ENCODE measurements at regions not wholly inside any gene's neighbourhood (a gene's known extent, or its start where the extent isn't known, plus 50 kb on each side); places are given as distances from the start of the nearest gene placed in this dataset.

DNA sequence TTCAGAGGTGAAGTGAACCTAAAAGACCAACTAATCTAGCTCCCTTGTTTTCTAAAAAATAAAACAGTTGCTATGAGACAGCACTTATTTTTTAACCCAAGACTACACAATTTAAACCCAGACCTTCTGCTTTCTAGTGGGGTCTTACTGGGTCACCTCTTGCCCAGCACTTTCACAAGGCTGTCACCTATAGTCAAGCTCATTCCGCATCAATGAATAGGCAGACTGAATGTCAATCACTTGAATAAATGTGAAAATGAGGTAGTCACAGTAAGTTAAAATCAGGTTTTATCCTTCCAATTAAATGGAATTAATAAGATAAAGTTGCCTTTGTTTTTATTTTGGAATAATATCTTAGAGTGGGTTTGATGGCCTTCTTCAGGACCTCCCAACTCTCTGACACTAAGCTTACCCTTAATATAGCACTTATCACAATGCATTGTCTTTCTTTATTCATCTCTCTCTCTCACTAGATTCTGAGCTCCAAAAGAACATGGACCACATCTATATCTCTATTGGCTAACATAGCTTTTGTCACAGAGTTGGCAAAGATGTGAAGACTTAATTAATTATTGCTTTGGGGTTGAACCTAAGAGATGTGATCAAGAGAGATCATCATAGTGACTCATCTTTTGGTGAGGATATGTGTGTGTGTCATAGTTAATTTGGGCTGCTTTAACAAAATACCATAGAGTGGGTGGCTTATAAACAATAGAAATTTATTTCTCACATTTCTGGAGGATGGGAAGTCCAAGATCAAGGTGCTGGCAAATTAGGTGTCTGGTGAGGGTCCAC is 248.7 kb upstream of the DAB1 start:
- H3K4me2 ChIP-seq (ENCODE audit: insufficient read depth, low read length), result no peak overlapping the region
- H3K27me3 ChIP-seq (ENCODE audit: insufficient read depth, low read length, poor library complexity), result no peaks in the 10 kb centered on the region
- DNase-seq, result no peak
- no peaks in the 10 kb centered on the region for H4K20me1 ChIP-seq (ENCODE audit: insufficient read depth, low read length)
- TF ChIP-seq, protein P1, sequence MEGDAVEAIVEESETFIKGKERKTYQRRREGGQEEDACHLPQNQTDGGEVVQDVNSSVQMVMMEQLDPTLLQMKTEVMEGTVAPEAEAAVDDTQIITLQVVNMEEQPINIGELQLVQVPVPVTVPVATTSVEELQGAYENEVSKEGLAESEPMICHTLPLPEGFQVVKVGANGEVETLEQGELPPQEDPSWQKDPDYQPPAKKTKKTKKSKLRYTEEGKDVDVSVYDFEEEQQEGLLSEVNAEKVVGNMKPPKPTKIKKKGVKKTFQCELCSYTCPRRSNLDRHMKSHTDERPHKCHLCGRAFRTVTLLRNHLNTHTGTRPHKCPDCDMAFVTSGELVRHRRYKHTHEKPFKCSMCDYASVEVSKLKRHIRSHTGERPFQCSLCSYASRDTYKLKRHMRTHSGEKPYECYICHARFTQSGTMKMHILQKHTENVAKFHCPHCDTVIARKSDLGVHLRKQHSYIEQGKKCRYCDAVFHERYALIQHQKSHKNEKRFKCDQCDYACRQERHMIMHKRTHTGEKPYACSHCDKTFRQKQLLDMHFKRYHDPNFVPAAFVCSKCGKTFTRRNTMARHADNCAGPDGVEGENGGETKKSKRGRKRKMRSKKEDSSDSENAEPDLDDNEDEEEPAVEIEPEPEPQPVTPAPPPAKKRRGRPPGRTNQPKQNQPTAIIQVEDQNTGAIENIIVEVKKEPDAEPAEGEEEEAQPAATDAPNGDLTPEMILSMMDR (IDR thresholded peaks at IDR 0.05; ENCODE audit: borderline replicate concordance, extremely low read depth, low read length, poor library complexity, severe bottlenecking), result no peak
- no peak for TF ChIP-seq EZH2 (IDR thresholded peaks at IDR 0.05; ENCODE audit: borderline replicate concordance, low read depth, low read length, severe bottlenecking)
- H3K9ac ChIP-seq (ENCODE audit: low read depth, low read length), result no peak overlapping the region
- H3K27ac ChIP-seq (ENCODE audit: low read length), result no peak overlapping the region
- ATAC-seq (ENCODE audit: insufficient read depth, low read depth), result no peak
- H3K79me2 ChIP-seq (ENCODE audit: insufficient read depth, low read length), result no peaks in the 10 kb centered on the region
- H3K36me3 ChIP-seq (ENCODE audit: insufficient read depth, low read length), result no peaks in the 10 kb centered on the region
- H2AFZ ChIP-seq (ENCODE audit: low read depth, low read length), result no peak overlapping the region
- no peaks in the 10 kb centered on the region for H3K4me1 ChIP-seq (ENCODE audit: insufficient read depth, low read length)
- H3K4me3 ChIP-seq (ENCODE audit: low read depth in 1 of 2, low read length in 2 of 2), result no peak overlapping the region
- H3K9me3 ChIP-seq (ENCODE audit: insufficient read depth, low read length, severe bottlenecking), result no peaks in the 10 kb centered on the region

DNA sequence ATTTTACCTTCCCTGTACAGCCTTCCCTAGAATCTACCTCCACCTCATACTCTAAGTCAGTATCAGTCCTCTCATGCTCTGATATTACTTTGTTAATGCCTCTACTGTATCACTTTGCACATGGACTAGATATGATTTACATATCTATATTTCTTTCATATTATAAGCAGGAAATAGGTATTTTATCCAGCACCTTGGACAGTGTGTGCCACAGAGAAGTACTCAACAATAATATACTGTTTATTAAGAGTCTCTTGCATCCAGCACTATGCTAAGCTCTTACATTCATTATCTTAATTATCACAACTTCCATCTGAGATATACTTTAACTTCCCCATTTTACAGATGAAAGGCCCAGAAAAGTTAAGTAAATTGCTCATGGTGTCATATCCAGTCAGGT is 247.9 kb upstream of the DAB1 start:
- H3K27me3 ChIP-seq (ENCODE audit: insufficient read depth, low read length, poor library complexity), result no peaks in the 10 kb centered on the region
- no peaks in the 10 kb centered on the region for H3K9me3 ChIP-seq (ENCODE audit: insufficient read depth, low read length, severe bottlenecking)
- TF ChIP-seq, protein P1 (IDR thresholded peaks at IDR 0.05; ENCODE audit: borderline replicate concordance, extremely low read depth, low read length, poor library complexity, severe bottlenecking), result no peak
- no peak for TF ChIP-seq EZH2 (IDR thresholded peaks at IDR 0.05; ENCODE audit: borderline replicate concordance, low read depth, low read length, severe bottlenecking)
- H3K4me2 ChIP-seq (ENCODE audit: insufficient read depth, low read length), result no peak overlapping the region
- H3K4me3 ChIP-seq (ENCODE audit: low read depth in 1 of 2, low read length in 2 of 2), result no peak overlapping the region
- H3K36me3 ChIP-seq (ENCODE audit: insufficient read depth, low read length), result no peaks in the 10 kb centered on the region
- H4K20me1 ChIP-seq (ENCODE audit: insufficient read depth, low read length), result no peaks in the 10 kb centered on the region
- no peaks in the 10 kb centered on the region for H3K79me2 ChIP-seq (ENCODE audit: insufficient read depth, low read length)
- DNase-seq (no peak), ATAC-seq (ENCODE audit: insufficient read depth, low read depth) (no peak)
- no peak overlapping the region for H3K9ac ChIP-seq (ENCODE audit: low read depth, low read length)
- no peak overlapping the region for H2AFZ ChIP-seq (ENCODE audit: low read depth, low read length)
- H3K4me1 ChIP-seq (ENCODE audit: insufficient read depth, low read length), result no peaks in the 10 kb centered on the region
- no peak overlapping the region for H3K27ac ChIP-seq (ENCODE audit: low read length)

DNA sequence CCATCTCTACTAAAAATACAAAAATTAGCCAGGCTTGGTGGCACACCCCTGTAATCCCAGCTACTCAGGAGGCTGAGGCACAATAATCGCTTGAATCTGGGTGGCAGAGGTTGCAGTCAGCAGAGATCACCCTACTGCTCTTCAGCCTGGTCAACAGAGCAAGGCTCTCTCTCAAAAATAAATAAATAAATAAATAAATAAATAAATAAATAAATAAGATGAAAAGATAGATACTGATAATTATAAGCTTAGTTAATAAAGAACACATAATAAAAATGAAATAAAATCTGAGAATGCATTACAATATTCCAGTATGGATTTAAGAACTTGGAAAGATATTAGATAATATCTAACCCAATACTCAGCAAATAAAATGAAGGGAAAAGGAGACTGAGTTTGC is 235.9 kb upstream of the DAB1 start:
- no peaks in the 10 kb centered on the region for H3K4me1 ChIP-seq (ENCODE audit: insufficient read depth, low read length)
- H3K4me2 ChIP-seq (ENCODE audit: insufficient read depth, low read length), result no peak overlapping the region
- no peaks in the 10 kb centered on the region for H3K36me3 ChIP-seq (ENCODE audit: insufficient read depth, low read length)
- H4K20me1 ChIP-seq (ENCODE audit: insufficient read depth, low read length), result no peaks in the 10 kb centered on the region
- no peak overlapping the region for H3K9ac ChIP-seq (ENCODE audit: low read depth, low read length)
- no peaks in the 10 kb centered on the region for H3K79me2 ChIP-seq (ENCODE audit: insufficient read depth, low read length)
- H3K27ac ChIP-seq (ENCODE audit: low read length), result no peak overlapping the region
- ATAC-seq (ENCODE audit: insufficient read depth, low read depth), result no peak
- no peak overlapping the region for H3K4me3 ChIP-seq (ENCODE audit: low read depth in 1 of 2, low read length in 2 of 2)
- no peaks in the 10 kb centered on the region for H3K9me3 ChIP-seq (ENCODE audit: insufficient read depth, low read length, severe bottlenecking)
- H2AFZ ChIP-seq (ENCODE audit: low read depth, low read length), result no peak overlapping the region
- no peak for DNase-seq
- no peaks in the 10 kb centered on the region for H3K27me3 ChIP-seq (ENCODE audit: insufficient read depth, low read length, poor library complexity)
- TF ChIP-seq EZH2 (IDR thresholded peaks at IDR 0.05; ENCODE audit: borderline replicate concordance, low read depth, low read length, severe bottlenecking), result no peak
- TF ChIP-seq, protein P1 (IDR thresholded peaks at IDR 0.05; ENCODE audit: borderline replicate concordance, extremely low read depth, low read length, poor library complexity, severe bottlenecking), result no peak

Measured in DND-41 (cell line).